ENCODE measurements at regions not wholly inside any gene's neighbourhood (a gene's known extent, or its start where the extent isn't known, plus 50 kb on each side); places are given as distances from the start of the nearest gene placed in this dataset.

DNA sequence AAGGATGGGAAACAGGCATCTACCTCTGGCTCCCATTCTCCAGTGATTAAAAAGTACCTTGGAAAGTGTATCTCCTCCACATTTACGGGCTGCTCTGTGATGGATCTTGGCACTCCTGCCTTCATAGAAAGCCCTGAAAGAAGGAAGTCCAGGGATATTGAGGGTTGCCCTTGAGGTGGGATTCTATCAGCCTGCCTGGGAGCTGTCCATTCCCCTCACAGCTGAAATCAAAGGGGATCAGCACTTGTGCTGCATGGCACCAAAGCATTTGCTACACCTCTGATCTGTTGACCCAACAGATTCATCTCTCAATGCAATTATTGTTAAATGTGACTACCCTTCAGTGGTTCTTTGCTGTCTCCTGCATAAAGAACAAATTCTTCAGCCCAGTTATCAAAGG is 442.0 kb upstream of the RUNX1 start:
- DNase-seq (ENCODE audit: low read depth, low spot score) (no peak), FAIRE-seq (no peak)
- H3K4me2 ChIP-seq (ENCODE audit: insufficient read depth, low read length), result no peak overlapping the region
- no TSS peak for BruUV-seq (replicated peaks)
- peaks cover 0 to 4% of the 10 kb centered on the region in 2 experiments for H3K27me3 ChIP-seq (ENCODE audit: control insufficient read depth in 2 of 2, insufficient read depth in 2 of 2, low read length in 2 of 2)
- no peaks in the 10 kb centered on the region for H3K4me1 ChIP-seq (ENCODE audit: control insufficient read depth, extremely low read depth, insufficient read depth, low read length)
- H3K79me2 ChIP-seq (ENCODE audit: control insufficient read depth, insufficient read depth, low read length), result no peaks in the 10 kb centered on the region
- H3K9ac ChIP-seq (replicated peaks; ENCODE audit: extremely low read depth, insufficient read depth, low read length), result no peak overlapping the region
- no peak overlapping the region for H3K4me3 ChIP-seq (replicated peaks in 1 of 3; ENCODE audit: insufficient read depth in 1 of 3, low read depth in 1 of 3, low read length in 3 of 3)
- no peaks in the 10 kb centered on the region for H4K20me1 ChIP-seq (replicated peaks; ENCODE audit: control insufficient read depth, extremely low read depth, insufficient read depth, low read length)
- no peaks in the 10 kb centered on the region for H3K36me3 ChIP-seq (ENCODE audit: control insufficient read depth in 2 of 2, extremely low read depth in 1 of 2, insufficient read depth in 2 of 2, low read length in 2 of 2)
- no peak overlapping the region for H2AFZ ChIP-seq (ENCODE audit: low read depth, low read length)
- intact Hi-C loops (cut with micrococcal nuclease) (no loop called here), dilution Hi-C loops (cut with MboI; ENCODE audit: extremely low pct_ligation_motif_present, low sequenced_read_pairs) (no loop called here)
- no peaks in the 10 kb centered on the region for H3K9me3 ChIP-seq (replicated peaks; ENCODE audit: control insufficient read depth, insufficient read depth, low read length)
- H3K9me1 ChIP-seq (replicated peaks; ENCODE audit: control insufficient read depth, extremely low read depth, insufficient read depth, low read length), result no peaks in the 10 kb centered on the region
- CTCF ChIA-PET, result interaction anchor here (0.7 to 1.0 kb wide), 2 partner anchors 19 to 48 kb away, joined by 3 read pairs; no protein-coding TSS in a partner anchor
- H3K27ac ChIP-seq (ENCODE audit: insufficient read depth, low read depth, low read length), result no peak overlapping the region
- POLR2A ChIA-PET, result no interaction called here
- TF ChIP-seq JUN (IDR thresholded peaks at IDR 0.05; ENCODE audit: borderline replicate concordance, insufficient read depth, insufficient read length, low read depth), result no peak
- no peak for TF ChIP-seq GATA2 (IDR thresholded peaks at IDR 0.05; ENCODE audit: insufficient read depth, insufficient read length, low read depth, low read length)

DNA sequence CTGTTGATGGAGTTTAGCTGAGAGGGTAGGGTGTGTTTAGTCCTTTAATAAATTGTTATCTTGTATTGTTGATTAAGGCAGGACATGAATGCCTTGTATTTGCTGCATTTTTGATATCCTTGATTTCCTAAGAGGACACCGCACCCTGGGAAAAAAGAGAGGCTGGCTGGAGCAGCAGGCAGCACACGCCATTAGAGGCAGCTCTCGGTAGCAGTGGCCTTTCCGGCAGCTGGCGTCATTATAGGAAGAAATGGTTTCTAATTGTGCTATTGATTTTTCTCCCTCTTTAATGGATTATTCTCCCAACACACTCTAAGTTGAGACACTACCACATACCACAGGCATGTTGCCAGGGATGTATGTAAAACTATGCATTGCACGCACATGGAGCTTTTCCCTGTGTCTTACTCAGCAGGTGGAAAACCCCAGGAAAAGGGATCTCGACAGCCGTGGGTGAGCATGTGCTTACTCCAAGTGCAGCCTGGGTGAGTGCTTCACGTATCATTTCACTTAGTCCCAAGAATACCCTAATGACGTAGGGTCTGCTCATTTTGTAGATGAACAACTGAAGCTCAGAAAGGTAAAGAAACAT is 440.4 kb upstream of the RUNX1 start:
- H3K79me2 ChIP-seq (ENCODE audit: control insufficient read depth, insufficient read depth, low read length), result no peaks in the 10 kb centered on the region
- no peak overlapping the region for H2AFZ ChIP-seq (ENCODE audit: low read depth, low read length)
- H3K27me3 ChIP-seq (ENCODE audit: control insufficient read depth in 2 of 2, insufficient read depth in 2 of 2, low read length in 2 of 2), result peaks cover 2 to 4% of the 10 kb centered on the region in 2 experiments
- H3K9ac ChIP-seq (replicated peaks; ENCODE audit: extremely low read depth, insufficient read depth, low read length), result no peak overlapping the region
- no peak overlapping the region for H3K4me3 ChIP-seq (replicated peaks in 1 of 3; ENCODE audit: insufficient read depth in 1 of 3, low read depth in 1 of 3, low read length in 3 of 3)
- no peak for FAIRE-seq
- dilution Hi-C loops (cut with MboI; ENCODE audit: extremely low pct_ligation_motif_present, low sequenced_read_pairs), result no loop called here
- CTCF ChIA-PET, result interaction anchor here (1.3 kb wide), 1 partner anchor 18 kb away, joined by 4 read pairs; no protein-coding TSS in a partner anchor
- DNase-seq (ENCODE audit: low read depth, low spot score), result no peak
- no peaks in the 10 kb centered on the region for H3K9me3 ChIP-seq (replicated peaks; ENCODE audit: control insufficient read depth, insufficient read depth, low read length)
- no peaks in the 10 kb centered on the region for H3K9me1 ChIP-seq (replicated peaks; ENCODE audit: control insufficient read depth, extremely low read depth, insufficient read depth, low read length)
- no peaks in the 10 kb centered on the region for H3K4me1 ChIP-seq (ENCODE audit: control insufficient read depth, extremely low read depth, insufficient read depth, low read length)
- no peak overlapping the region for H3K4me2 ChIP-seq (ENCODE audit: insufficient read depth, low read length)
- H3K27ac ChIP-seq (ENCODE audit: insufficient read depth, low read depth, low read length), result no peak overlapping the region
- TF ChIP-seq, protein P1, sequence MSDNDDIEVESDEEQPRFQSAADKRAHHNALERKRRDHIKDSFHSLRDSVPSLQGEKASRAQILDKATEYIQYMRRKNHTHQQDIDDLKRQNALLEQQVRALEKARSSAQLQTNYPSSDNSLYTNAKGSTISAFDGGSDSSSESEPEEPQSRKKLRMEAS (IDR thresholded peaks at IDR 0.05; ENCODE audit: insufficient read depth, insufficient read length), result no peak
- TF ChIP-seq POLR2A (IDR thresholded peaks at IDR 0.05; ENCODE audit: low read depth, low read length) (no peak), MYC (IDR thresholded peaks at IDR 0.05; ENCODE audit: low read depth, low read length) (no peak), EZH2 (IDR thresholded peaks at IDR 0.05; ENCODE audit: borderline replicate concordance, low read depth, low read length, severe bottlenecking) (no peak), JUN (IDR thresholded peaks at IDR 0.05; ENCODE audit: borderline replicate concordance, insufficient read depth, insufficient read length, low read depth) (no peak), CTCF (IDR thresholded peaks at IDR 0.05; ENCODE audit: extremely low read depth in 1 of 2, insufficient read depth in 1 of 2, low read depth in 1 of 2, low read length in 2 of 2) (no peak), FOS (IDR thresholded peaks at IDR 0.05; ENCODE audit: borderline replicate concordance, insufficient read depth, low read length) (no peak), GATA2 (IDR thresholded peaks at IDR 0.05; ENCODE audit: insufficient read depth, insufficient read length, low read depth, low read length) (no peak), POLR2AphosphoS5 (IDR thresholded peaks at IDR 0.05; ENCODE audit: insufficient read depth, low read depth, low read length) (no peak)
- intact Hi-C loops (cut with micrococcal nuclease), result no loop called here
- no peaks in the 10 kb centered on the region for H3K36me3 ChIP-seq (ENCODE audit: control insufficient read depth in 2 of 2, extremely low read depth in 1 of 2, insufficient read depth in 2 of 2, low read length in 2 of 2)
- no TSS peak for BruUV-seq (replicated peaks)
- H4K20me1 ChIP-seq (replicated peaks; ENCODE audit: control insufficient read depth, extremely low read depth, insufficient read depth, low read length), result no peaks in the 10 kb centered on the region
- POLR2A ChIA-PET, result no interaction called here

All from endothelial cell of umbilical vein (primary cell).